GM06990 (cell line): ENCODE measurements at regions not wholly inside any gene's neighbourhood (a gene's known extent, or its start where the extent isn't known, plus 50 kb on each side); places are given as distances from the start of the nearest gene placed in this dataset.

Experiments
- DNase-seq: peaks from one replicate; pipeline ENCODE4 v3.0.0-alpha.2; 2011; ENCODE audit not compliant: insufficient read length; ENCODE audit errors: extremely low read depth
- H3K27me3 ChIP-seq: replicated peaks from 2 replicates; pipeline ENCODE4 v1.6.0; 2011; ENCODE audit warnings: low read length; ENCODE audit not compliant: control insufficient read depth, insufficient read depth
- H3K36me3 ChIP-seq: 2 replicates; pipeline ENCODE4 v1.5.1; 2011; ENCODE audit warnings: low read length; ENCODE audit not compliant: control insufficient read depth, insufficient read depth
- H3K4me3 ChIP-seq: replicated peaks from 2 replicates; pipeline ENCODE4 v1.5.1; 2011; ENCODE audit warnings: low read depth, mild to moderate bottlenecking, control low read depth, low read length
- TF ChIP-seq, protein P1 (sequence below): IDR thresholded peaks from 2 replicates; pipeline ENCODE4 v1.5.1; 2011; ENCODE audit warnings: low read length, control low read depth, mild to moderate bottlenecking, inconsistent platforms; ENCODE audit not compliant: insufficient read depth, poor library complexity, severe bottlenecking

DNA sequence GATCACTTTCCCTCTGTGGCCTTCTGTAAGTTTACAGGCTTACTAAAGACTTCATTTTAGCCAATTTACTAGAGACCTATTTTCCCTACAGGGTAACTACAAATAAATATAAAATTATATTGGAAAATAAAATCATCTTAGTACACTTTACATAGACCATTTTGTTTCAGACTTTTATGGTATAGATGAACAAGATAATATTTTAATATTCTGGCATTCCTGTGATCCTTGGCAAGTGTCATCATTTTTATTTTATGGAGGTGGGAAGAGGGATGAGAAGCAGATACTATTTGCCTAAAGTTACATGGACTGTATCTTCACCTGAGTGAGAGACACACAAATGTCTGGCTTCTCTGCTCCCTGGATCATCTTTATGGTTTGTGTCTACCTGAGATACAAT lies 149.6 kb upstream of the CWC22 start:
- no peak for DNase-seq
- H3K27me3 ChIP-seq, result no peaks in the 10 kb centered on the region
- H3K36me3 ChIP-seq, result no peaks in the 10 kb centered on the region
- TF ChIP-seq, protein P1, sequence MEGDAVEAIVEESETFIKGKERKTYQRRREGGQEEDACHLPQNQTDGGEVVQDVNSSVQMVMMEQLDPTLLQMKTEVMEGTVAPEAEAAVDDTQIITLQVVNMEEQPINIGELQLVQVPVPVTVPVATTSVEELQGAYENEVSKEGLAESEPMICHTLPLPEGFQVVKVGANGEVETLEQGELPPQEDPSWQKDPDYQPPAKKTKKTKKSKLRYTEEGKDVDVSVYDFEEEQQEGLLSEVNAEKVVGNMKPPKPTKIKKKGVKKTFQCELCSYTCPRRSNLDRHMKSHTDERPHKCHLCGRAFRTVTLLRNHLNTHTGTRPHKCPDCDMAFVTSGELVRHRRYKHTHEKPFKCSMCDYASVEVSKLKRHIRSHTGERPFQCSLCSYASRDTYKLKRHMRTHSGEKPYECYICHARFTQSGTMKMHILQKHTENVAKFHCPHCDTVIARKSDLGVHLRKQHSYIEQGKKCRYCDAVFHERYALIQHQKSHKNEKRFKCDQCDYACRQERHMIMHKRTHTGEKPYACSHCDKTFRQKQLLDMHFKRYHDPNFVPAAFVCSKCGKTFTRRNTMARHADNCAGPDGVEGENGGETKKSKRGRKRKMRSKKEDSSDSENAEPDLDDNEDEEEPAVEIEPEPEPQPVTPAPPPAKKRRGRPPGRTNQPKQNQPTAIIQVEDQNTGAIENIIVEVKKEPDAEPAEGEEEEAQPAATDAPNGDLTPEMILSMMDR, result no peak
- H3K4me3 ChIP-seq, result no peak overlapping the region

DNA sequence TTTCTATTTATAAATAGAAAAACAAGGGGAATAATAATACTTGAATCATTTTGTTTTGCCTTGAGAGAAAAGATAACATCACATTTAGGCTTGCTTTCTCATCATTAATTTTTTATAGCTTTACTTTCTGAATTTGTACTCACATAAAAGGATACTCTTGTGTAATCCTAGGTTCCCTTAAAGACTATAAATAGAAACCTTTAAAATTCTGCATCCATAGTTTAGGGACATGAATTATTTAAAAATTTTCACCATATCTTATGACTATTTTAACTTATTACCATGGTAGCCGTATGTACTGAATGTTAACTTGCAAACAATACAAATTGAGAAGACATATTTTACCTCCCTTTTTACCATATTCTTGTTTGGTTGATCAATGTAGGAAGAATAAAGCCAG lies 143.5 kb upstream of the CWC22 start:
- H3K36me3 ChIP-seq, result no peaks in the 10 kb centered on the region
- H3K4me3 ChIP-seq, result no peak overlapping the region
- TF ChIP-seq, protein P1, result no peak
- DNase-seq, result no peak
- H3K27me3 ChIP-seq, result no peaks in the 10 kb centered on the region

DNA sequence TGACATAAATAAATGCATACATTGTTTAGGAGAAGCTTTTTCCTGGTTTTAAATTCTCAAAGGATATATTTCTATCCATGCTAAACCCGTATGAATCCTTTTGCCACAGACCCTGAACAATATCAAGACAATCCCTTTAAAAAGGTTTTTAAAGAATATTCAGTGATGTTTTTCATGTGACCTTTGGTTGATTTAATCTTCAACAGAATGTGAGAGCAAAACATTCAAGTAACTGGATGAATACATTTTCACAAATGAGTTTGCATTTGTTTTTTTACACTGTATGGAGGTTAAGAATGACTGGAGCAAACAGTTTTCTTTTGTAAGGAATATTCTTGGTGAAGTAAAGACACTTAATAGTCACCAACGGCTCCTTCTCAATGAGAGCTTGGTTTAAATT lies 139.4 kb upstream of the CWC22 start:
- Histone ChIP-seq H3K27me3 (no peaks in the 10 kb centered on the region), H3K4me3 (no peak overlapping the region), H3K36me3 (no peaks in the 10 kb centered on the region)
- TF ChIP-seq, protein P1, result no peak
- DNase-seq, result no peak

DNA sequence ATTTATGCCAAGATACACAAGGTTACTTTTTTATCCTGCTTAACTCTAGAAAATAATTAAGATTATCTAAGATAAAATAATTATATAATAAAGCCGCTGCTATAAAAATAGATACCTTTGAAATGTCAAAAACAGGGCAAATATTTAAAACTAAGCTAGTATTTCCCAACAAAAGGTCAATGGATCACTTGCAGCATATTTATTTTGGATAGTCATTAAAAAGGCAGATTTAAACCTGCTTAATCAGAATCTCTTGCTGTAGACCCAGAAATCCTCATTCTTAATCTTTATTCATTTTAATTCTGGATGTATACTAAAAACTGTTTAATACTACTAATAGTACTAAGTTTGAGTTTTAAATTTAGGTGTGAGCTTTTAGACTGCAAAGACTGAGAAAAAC lies 139.0 kb upstream of the CWC22 start:
- Histone ChIP-seq H3K4me3 (no peak overlapping the region), H3K36me3 (no peaks in the 10 kb centered on the region), H3K27me3 (no peaks in the 10 kb centered on the region)
- TF ChIP-seq, protein P1, result no peak
- no peak for DNase-seq

DNA sequence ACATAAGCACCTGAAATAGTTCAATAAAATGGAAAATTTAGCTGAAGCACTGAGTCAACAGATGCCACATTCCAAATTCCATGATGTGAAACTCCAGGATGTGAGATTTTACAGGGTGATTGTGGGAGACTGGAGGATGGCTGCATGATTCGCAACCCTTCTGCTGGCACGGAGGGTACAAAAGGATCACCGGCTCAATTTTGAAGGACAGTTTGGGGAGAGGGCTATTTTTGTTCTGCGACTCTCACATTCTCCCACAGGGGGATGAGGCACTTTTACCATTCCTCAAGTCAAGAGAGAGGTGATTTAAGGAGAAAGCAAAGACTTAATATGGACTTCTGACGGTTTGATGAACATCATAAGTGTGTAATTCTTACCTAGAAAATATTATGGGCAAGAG lies 138.1 kb upstream of the CWC22 start:
- TF ChIP-seq, protein P1, result no peak
- Histone ChIP-seq H3K4me3 (no peak overlapping the region), H3K27me3 (no peaks in the 10 kb centered on the region), H3K36me3 (no peaks in the 10 kb centered on the region)
- no peak for DNase-seq

DNA sequence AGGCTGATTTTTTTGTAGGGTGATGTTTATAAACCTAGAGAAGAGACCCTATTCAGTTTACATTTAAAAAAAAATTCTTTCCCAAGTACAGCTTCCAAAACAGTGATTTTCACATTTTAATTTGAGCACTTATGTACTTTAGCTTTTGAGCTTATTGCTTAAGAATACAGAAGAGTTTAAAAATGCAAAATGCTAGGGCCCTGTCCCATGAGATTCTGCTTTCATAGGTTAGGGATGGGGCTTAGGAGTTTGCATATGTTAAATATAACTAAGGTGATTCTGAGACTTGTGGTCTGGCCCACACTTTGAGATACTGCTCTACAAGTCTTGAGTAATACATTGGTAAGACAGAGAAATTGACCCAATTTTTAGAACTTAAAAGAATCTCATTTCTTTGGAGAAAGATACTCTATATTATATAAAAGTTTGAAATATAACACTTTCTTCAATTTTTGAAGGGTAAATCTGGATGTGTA lies 137.3 kb upstream of the CWC22 start:
- no peaks in the 10 kb centered on the region for H3K27me3 ChIP-seq
- H3K4me3 ChIP-seq, result no peak overlapping the region
- H3K36me3 ChIP-seq, result no peaks in the 10 kb centered on the region
- TF ChIP-seq, protein P1, result no peak
- no peak for DNase-seq
